K562 (cell line): ENCODE measurements at regions not wholly inside any gene's neighbourhood (a gene's known extent, or its start where the extent isn't known, plus 50 kb on each side); places are given as distances from the start of the nearest gene placed in this dataset.

Source experiments
- ATAC-seq: fragments of 200-7000 bp; cut with Tn5 transposase; 3 replicates; pipeline ENCODE4 v1.9.1; 2020; ENCODE audit warnings: moderate library complexity
- BruUV-seq: library from RNA; stranded (reverse); fragments of 400-500 nt; replicated peaks from 2 replicates; lab custom pipeline; 2021; lab: Mats Ljungman, UMichigan
- CTCF ChIA-PET: fragments of 300-600 bp; formaldehyde crosslinking; extraction: SDS; loops from one replicate; lab custom pipeline; 2021; ENCODE audit warnings: low intra/inter-chr PET ratio; lab: Yijun Ruan, JAX
- POLR2A ChIA-PET: fragments of 300-600, 350-650 bp; sonication (Branson Sonifier 250); formaldehyde crosslinking; extraction: SDS; loops from one replicate; lab custom pipeline; 2021; ENCODE audit warnings: antibody characterized with exemption, inconsistent platforms; lab: Yijun Ruan, JAX
- DNase-seq, 4 experiments: peaks; one replicate each; pipeline versions ENCODE4 v3.0.0 to v3.0.0-alpha.2; 2011 to 2018; ENCODE audit warnings: low spot score in 3 of 4, mixed read lengths in 3 of 4; ENCODE audit errors: extremely low read depth in 1 of 4
- FAIRE-seq: peaks from 2 replicates; lab custom pipeline; 2011; peaks lifted over from hg19 to GRCh38; lab: Jason Lieb, UNC
- H2AFZ ChIP-seq: 2 replicates; pipeline ENCODE4 v1.6.0; 2011; ENCODE audit warnings: low read depth, low read length, control low read depth, inconsistent platforms
- H3K27ac ChIP-seq: fragments of 200-600 bp; 3 replicates; pipeline ENCODE4 v1.8.0; 2011; ENCODE audit warnings: low read depth, mild to moderate bottlenecking, control low read depth, inconsistent platforms, low read length, moderate library complexity, mixed read lengths; ENCODE audit errors: extremely low read depth
- H3K27me3 ChIP-seq, 2 experiments: fragments of 300-600 bp in 1 of 2; 2 replicates in 1 of 2; 3 replicates in 1 of 2; pipeline versions ENCODE4 v1.6.0 to v1.8.0; 2011; ENCODE audit warnings: inconsistent platforms in 2 of 2, low read length in 2 of 2, mild to moderate bottlenecking in 1 of 2, mixed read lengths in 1 of 2, moderate library complexity in 1 of 2; ENCODE audit not compliant: control insufficient read depth in 2 of 2, insufficient read depth in 2 of 2
- H3K36me3 ChIP-seq: fragments of 300-600 bp; 3 replicates; pipeline ENCODE4 v1.8.0; 2011; ENCODE audit warnings: mild to moderate bottlenecking, low read length, inconsistent platforms; ENCODE audit not compliant: control insufficient read depth, insufficient read depth
- H3K4me1 ChIP-seq, 2 experiments: fragments of 200-600 bp in 1 of 2; replicated peaks in 1 of 2; 2 replicates in 1 of 2; 3 replicates in 1 of 2; pipeline versions ENCODE4 v1.5.1 to v1.8.0; 2011; ENCODE audit warnings: inconsistent platforms in 2 of 2, low read length in 2 of 2, mild to moderate bottlenecking in 1 of 2, mixed read lengths in 1 of 2, moderate library complexity in 1 of 2; ENCODE audit not compliant: control insufficient read depth in 2 of 2, insufficient read depth in 2 of 2
- H3K4me2 ChIP-seq: 2 replicates; pipeline ENCODE4 v1.6.1; 2011; ENCODE audit warnings: low read length, control low read depth, inconsistent platforms, mixed read lengths; ENCODE audit not compliant: insufficient read depth
- H3K4me3 ChIP-seq: fragments of 200-600 bp; sonication (generic), shearing (Covaris generic); 2 replicates; pipeline ENCODE4 v1.5.1; 2016; ENCODE audit warnings: control low read depth, inconsistent platforms
- H3K79me2 ChIP-seq: fragments of 200-600 bp; 3 replicates; pipeline ENCODE4 v1.8.0; 2011; ENCODE audit warnings: low read length, inconsistent platforms; ENCODE audit not compliant: control insufficient read depth, insufficient read depth
- H3K9ac ChIP-seq, 2 experiments: 2 replicates each; pipeline versions ENCODE4 v1.6.0 to v1.6.1; 2011; ENCODE audit warnings: low read depth in 2 of 2, low read length in 2 of 2, control low read depth in 1 of 2, inconsistent platforms in 1 of 2, mild to moderate bottlenecking in 1 of 2, mixed read lengths in 1 of 2; ENCODE audit not compliant: insufficient read depth in 1 of 2
- H3K9me1 ChIP-seq: one replicate; pipeline ENCODE4 v1.6.0; 2011; ENCODE audit warnings: inconsistent platforms, mild to moderate bottlenecking, low read length, moderate library complexity; ENCODE audit not compliant: control insufficient read depth, insufficient read depth
- H3K9me3 ChIP-seq: replicated peaks from 2 replicates; pipeline ENCODE4 v1.5.1; 2011; ENCODE audit warnings: low read depth, low read length, inconsistent platforms; ENCODE audit not compliant: control insufficient read depth, insufficient read depth
- H4K20me1 ChIP-seq: replicated peaks from 2 replicates; pipeline ENCODE4 v1.6.1; 2011; ENCODE audit warnings: low read length, inconsistent platforms, mixed read lengths; ENCODE audit not compliant: control insufficient read depth, insufficient read depth
- CCNT2 ChIP-seq: IDR thresholded peaks from 2 replicates; pipeline ENCODE4 v1.6.1; 2011; ENCODE audit warnings: borderline replicate concordance, low read depth, mild to moderate bottlenecking, moderate library complexity, mixed read lengths, low read length; ENCODE audit not compliant: insufficient read length; ENCODE audit errors: extremely low read depth
- EWSR1 ChIP-seq: fragments of 450-650 bp; IDR thresholded peaks from 2 replicates; pipeline ENCODE4 v1.6.1; 2018; ENCODE audit warnings: borderline replicate concordance, mild to moderate bottlenecking, low read depth, moderate library complexity; ENCODE audit not compliant: partially characterized antibody
- GATAD2A ChIP-seq: fragments of 450-650 bp; IDR thresholded peaks from 2 replicates; pipeline ENCODE4 v1.6.1; 2017
- HMG20B ChIP-seq: fragments of 250-450 bp; sonication (Bioruptor Pico); IDR thresholded peaks from 2 replicates; pipeline ENCODE4 v1.5.0; 2021; ENCODE audit warnings: mild to moderate bottlenecking
- NUFIP1 ChIP-seq: fragments of 450-650 bp; IDR thresholded peaks from 2 replicates; pipeline ENCODE4 v1.6.1; 2018; ENCODE audit not compliant: partially characterized antibody
- XRCC4 ChIP-seq: IDR thresholded peaks from one replicate; pipeline ENCODE4 v1.6.1; 2011; ENCODE audit not compliant: insufficient read depth, insufficient read length; ENCODE audit errors: extremely low read depth
- WGBS: fragments of 100-300 bp; shearing (Covaris generic); methylation state at CpG from one replicate; pipeline ENCODE4 v1.1.6; 2016; ENCODE audit warnings: low coverage, mixed read lengths; ENCODE audit not compliant: insufficient coverage; ENCODE audit errors: missing lambda C conversion rate; 5-methylcytosine and 5-hydroxymethylcytosine counted together
- in situ Hi-C: fragments of 300-500 bp; cut with MboI; formaldehyde crosslinking; loops from 4 replicates; pipeline ENCODE4 v1.15.0; 2018; ENCODE audit warnings: inconsistent platforms, mixed read lengths
- intact Hi-C: fragments of 100-400 bp; cut with micrococcal nuclease; formaldehyde crosslinking; loops from 2 replicates; pipeline ENCODE4 v1.14.2; 2022
- TF ChIP-seq, protein P1 (sequence below): IDR thresholded peaks from 3 replicates; pipeline ENCODE4 v1.6.1; 2011; ENCODE audit warnings: borderline replicate concordance, mild to moderate bottlenecking, moderate library complexity; ENCODE audit not compliant: insufficient read length; ENCODE audit errors: extremely low read depth

DNA sequence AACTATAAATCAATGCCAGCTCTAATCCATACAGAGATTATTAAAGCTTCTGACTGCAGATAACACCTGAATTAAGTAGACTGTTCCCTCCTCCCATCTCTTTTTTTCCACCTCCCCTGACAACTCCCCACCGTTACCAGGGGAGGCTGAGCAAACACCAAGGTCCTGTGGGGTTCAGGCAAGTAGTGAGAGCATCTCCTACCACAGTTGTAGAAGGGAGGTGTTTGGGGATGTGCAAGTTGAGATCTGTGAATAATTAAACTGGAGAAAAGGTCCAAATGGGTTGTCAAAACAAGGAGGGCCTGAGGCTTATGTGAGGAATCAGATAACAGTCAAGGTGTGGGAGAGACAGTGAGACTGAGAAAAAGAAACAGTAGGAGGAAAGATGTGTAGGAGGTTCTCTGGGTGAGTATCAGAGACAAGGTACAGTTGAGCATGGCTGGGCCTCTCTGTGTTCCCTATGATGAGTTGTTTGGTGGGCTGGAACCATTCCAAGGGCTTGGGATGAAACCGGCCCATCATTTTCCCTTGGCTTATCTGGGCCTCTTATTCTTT lies 194.6 kb downstream of the CYRIA start (continued):
- TF ChIP-seq, protein P1, sequence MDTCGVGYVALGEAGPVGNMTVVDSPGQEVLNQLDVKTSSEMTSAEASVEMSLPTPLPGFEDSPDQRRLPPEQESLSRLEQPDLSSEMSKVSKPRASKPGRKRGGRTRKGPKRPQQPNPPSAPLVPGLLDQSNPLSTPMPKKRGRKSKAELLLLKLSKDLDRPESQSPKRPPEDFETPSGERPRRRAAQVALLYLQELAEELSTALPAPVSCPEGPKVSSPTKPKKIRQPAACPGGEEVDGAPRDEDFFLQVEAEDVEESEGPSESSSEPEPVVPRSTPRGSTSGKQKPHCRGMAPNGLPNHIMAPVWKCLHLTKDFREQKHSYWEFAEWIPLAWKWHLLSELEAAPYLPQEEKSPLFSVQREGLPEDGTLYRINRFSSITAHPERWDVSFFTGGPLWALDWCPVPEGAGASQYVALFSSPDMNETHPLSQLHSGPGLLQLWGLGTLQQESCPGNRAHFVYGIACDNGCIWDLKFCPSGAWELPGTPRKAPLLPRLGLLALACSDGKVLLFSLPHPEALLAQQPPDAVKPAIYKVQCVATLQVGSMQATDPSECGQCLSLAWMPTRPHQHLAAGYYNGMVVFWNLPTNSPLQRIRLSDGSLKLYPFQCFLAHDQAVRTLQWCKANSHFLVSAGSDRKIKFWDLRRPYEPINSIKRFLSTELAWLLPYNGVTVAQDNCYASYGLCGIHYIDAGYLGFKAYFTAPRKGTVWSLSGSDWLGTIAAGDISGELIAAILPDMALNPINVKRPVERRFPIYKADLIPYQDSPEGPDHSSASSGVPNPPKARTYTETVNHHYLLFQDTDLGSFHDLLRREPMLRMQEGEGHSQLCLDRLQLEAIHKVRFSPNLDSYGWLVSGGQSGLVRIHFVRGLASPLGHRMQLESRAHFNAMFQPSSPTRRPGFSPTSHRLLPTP: no peak
- TF ChIP-seq GATAD2A: no peak
- TF ChIP-seq XRCC4: no peak
- TF ChIP-seq NUFIP1: no peak
- TF ChIP-seq, all 486 proteins: peak for 0

DNA sequence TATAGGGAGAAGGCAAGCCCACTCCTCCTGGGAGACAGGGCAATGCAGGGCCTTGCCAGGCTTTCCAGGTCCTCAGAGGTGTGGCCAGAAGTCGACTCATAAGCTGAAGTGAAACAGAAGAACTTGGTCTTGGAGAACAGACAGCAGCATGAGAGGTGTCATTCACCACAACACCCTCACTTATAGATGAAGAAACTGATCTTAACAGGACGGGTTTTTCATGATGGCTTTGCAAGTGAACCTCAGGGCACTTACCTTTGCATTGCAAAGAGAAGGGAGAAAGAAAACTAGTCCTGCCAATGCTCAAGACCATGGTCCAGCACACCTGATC lies 198.8 kb downstream of the CYRIA start:
- Histone ChIP-seq H4K20me1 (no peaks in the 10 kb centered on the region), H3K36me3 (no peaks in the 10 kb centered on the region), H2AFZ (no peak overlapping the region), H3K4me1 (no peaks in the 10 kb centered on the region), H3K9me1 (no peaks in the 10 kb centered on the region), H3K4me2 (no peak overlapping the region), H3K27me3 (peaks cover 0 to 4% of the 10 kb centered on the region in 2 experiments; a peak in 1 of 5 replicates), H3K79me2 (no peaks in the 10 kb centered on the region), H3K27ac (no peak overlapping the region), H3K9ac (0 out of 4 replicates have a peak overlapping the region, but pooled peaks of 1 of the 2 experiments have one; percentile 40), H3K9me3 (no peaks in the 10 kb centered on the region), H3K4me3 (no peak overlapping the region)
- 0% methylated on average over 2 of the region's 2 CpGs for WGBS
- in situ Hi-C loops (no loop called here), intact Hi-C loops (no loop called here)
- FAIRE-seq (no peak), DNase-seq (no peak), ATAC-seq (no peak)
- POLR2A ChIA-PET: no interaction called here
- BruUV-seq: no TSS peak
- TF ChIP-seq HMG20B (CRISPR knock-in tag) (no peak), CCNT2 (no peak), EWSR1 (no peak)
- CTCF ChIA-PET: no interaction called here
